ENCODE measurements at regions not wholly inside any gene's neighbourhood (a gene's known extent, or its start where the extent isn't known, plus 50 kb on each side); places are given as distances from the start of the nearest gene placed in this dataset.

DNA sequence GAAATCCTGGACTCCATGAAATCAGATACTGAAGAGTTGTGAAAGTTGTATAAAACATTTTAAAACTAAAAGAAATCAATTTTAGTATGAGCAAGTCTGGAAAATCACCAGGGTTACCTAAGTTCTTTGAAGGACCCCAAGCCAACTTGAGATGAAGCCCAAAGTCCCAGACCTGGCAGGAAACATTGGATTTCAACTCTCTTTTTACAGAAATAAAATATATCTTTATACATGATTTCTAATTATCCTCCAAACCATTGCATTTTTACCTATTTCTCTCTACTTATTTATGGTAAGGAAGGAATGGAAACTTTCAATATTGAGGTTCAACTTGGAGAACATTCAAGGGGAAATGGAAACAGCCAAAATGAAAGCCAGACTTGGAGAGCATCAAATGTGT lies 390.6 kb upstream of the C9orf72 start:
- H3K4me2 ChIP-seq (ENCODE audit: insufficient read depth, low read length): no peak overlapping the region
- H4K20me1 ChIP-seq (replicated peaks; ENCODE audit: control insufficient read depth, extremely low read depth, insufficient read depth, low read length): no peaks in the 10 kb centered on the region
- H3K27ac ChIP-seq (ENCODE audit: insufficient read depth, low read depth, low read length): no peak overlapping the region
- CTCF ChIA-PET: no interaction called here
- no peak overlapping the region for H3K9ac ChIP-seq (replicated peaks; ENCODE audit: extremely low read depth, insufficient read depth, low read length)
- no peaks in the 10 kb centered on the region for H3K36me3 ChIP-seq (ENCODE audit: control insufficient read depth in 2 of 2, extremely low read depth in 1 of 2, insufficient read depth in 2 of 2, low read length in 2 of 2)
- H3K9me3 ChIP-seq (replicated peaks; ENCODE audit: control insufficient read depth, insufficient read depth, low read length): no peaks in the 10 kb centered on the region
- H3K27me3 ChIP-seq (ENCODE audit: control insufficient read depth in 2 of 2, insufficient read depth in 2 of 2, low read length in 2 of 2): no peaks in the 10 kb centered on the region
- TF ChIP-seq MYC (IDR thresholded peaks at IDR 0.05; ENCODE audit: low read depth, low read length): no peak
- no peak for TF ChIP-seq CTCF (IDR thresholded peaks at IDR 0.05; ENCODE audit: extremely low read depth in 1 of 2, insufficient read depth in 1 of 2, low read depth in 1 of 2, low read length in 2 of 2)
- POLR2A ChIA-PET: no interaction called here
- intact Hi-C loops (cut with micrococcal nuclease): no loop called here
- no peak for DNase-seq (ENCODE audit: low read depth, low spot score)
- FAIRE-seq: no peak
- H2AFZ ChIP-seq (ENCODE audit: low read depth, low read length): no peak overlapping the region
- no TSS peak for BruUV-seq (replicated peaks)
- no peaks in the 10 kb centered on the region for H3K4me1 ChIP-seq (ENCODE audit: control insufficient read depth, extremely low read depth, insufficient read depth, low read length)
- no peak overlapping the region for H3K4me3 ChIP-seq (replicated peaks in 1 of 3; ENCODE audit: insufficient read depth in 1 of 3, low read depth in 1 of 3, low read length in 3 of 3)
- dilution Hi-C loops (cut with MboI; ENCODE audit: extremely low pct_ligation_motif_present, low sequenced_read_pairs): no loop called here
- no peaks in the 10 kb centered on the region for H3K9me1 ChIP-seq (replicated peaks; ENCODE audit: control insufficient read depth, extremely low read depth, insufficient read depth, low read length)
- H3K79me2 ChIP-seq (ENCODE audit: control insufficient read depth, insufficient read depth, low read length): no peaks in the 10 kb centered on the region

DNA sequence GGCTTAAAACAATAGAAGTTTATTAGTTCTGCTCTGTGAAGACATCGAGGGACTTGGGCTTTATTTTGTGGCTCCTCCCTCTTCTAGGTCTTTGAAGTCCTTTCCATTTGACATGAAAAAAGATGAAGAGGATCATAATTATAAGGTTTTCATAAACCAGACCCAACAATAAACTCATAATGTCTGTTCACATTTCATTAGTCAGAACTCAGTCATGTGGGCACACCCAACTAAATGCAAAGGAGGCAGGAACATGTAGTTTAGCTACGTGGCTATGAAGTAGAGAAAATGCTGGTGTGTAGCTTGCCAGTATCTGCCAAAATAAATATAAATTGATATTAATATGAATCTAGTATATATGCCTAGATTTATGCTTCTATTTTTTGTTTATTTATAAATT lies 393.9 kb upstream of the C9orf72 start:
- Histone ChIP-seq H3K79me2 (ENCODE audit: control insufficient read depth, insufficient read depth, low read length) (no peaks in the 10 kb centered on the region), H3K4me2 (ENCODE audit: insufficient read depth, low read length) (no peak overlapping the region), H3K27ac (ENCODE audit: insufficient read depth, low read depth, low read length) (no peak overlapping the region), H3K9ac (replicated peaks; ENCODE audit: extremely low read depth, insufficient read depth, low read length) (no peak overlapping the region), H3K4me3 (replicated peaks in 1 of 3; ENCODE audit: insufficient read depth in 1 of 3, low read depth in 1 of 3, low read length in 3 of 3) (no peak overlapping the region), H3K9me1 (replicated peaks; ENCODE audit: control insufficient read depth, extremely low read depth, insufficient read depth, low read length) (no peaks in the 10 kb centered on the region), H3K4me1 (ENCODE audit: control insufficient read depth, extremely low read depth, insufficient read depth, low read length) (no peaks in the 10 kb centered on the region), H2AFZ (ENCODE audit: low read depth, low read length) (no peak overlapping the region), H4K20me1 (replicated peaks; ENCODE audit: control insufficient read depth, extremely low read depth, insufficient read depth, low read length) (no peaks in the 10 kb centered on the region), H3K36me3 (ENCODE audit: control insufficient read depth in 2 of 2, extremely low read depth in 1 of 2, insufficient read depth in 2 of 2, low read length in 2 of 2) (no peaks in the 10 kb centered on the region), H3K27me3 (ENCODE audit: control insufficient read depth in 2 of 2, insufficient read depth in 2 of 2, low read length in 2 of 2) (no peaks in the 10 kb centered on the region), H3K9me3 (replicated peaks; ENCODE audit: control insufficient read depth, insufficient read depth, low read length) (no peaks in the 10 kb centered on the region)
- FAIRE-seq: no peak
- dilution Hi-C loops (cut with MboI; ENCODE audit: extremely low pct_ligation_motif_present, low sequenced_read_pairs): no loop called here
- BruUV-seq (replicated peaks): no TSS peak
- no peak for TF ChIP-seq JUN (IDR thresholded peaks at IDR 0.05; ENCODE audit: borderline replicate concordance, insufficient read depth, insufficient read length, low read depth)
- TF ChIP-seq, protein P1, sequence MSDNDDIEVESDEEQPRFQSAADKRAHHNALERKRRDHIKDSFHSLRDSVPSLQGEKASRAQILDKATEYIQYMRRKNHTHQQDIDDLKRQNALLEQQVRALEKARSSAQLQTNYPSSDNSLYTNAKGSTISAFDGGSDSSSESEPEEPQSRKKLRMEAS (IDR thresholded peaks at IDR 0.05; ENCODE audit: insufficient read depth, insufficient read length): no peak
- no peak for TF ChIP-seq POLR2A (IDR thresholded peaks at IDR 0.05; ENCODE audit: low read depth, low read length)
- TF ChIP-seq CTCF (IDR thresholded peaks at IDR 0.05; ENCODE audit: extremely low read depth in 1 of 2, insufficient read depth in 1 of 2, low read depth in 1 of 2, low read length in 2 of 2): no peak
- no peak for TF ChIP-seq POLR2AphosphoS5 (IDR thresholded peaks at IDR 0.05; ENCODE audit: insufficient read depth, low read depth, low read length)
- TF ChIP-seq EZH2 (IDR thresholded peaks at IDR 0.05; ENCODE audit: borderline replicate concordance, low read depth, low read length, severe bottlenecking): no peak
- no peak for TF ChIP-seq GATA2 (IDR thresholded peaks at IDR 0.05; ENCODE audit: insufficient read depth, insufficient read length, low read depth, low read length)
- TF ChIP-seq MYC (IDR thresholded peaks at IDR 0.05; ENCODE audit: low read depth, low read length): no peak
- no peak for TF ChIP-seq FOS (IDR thresholded peaks at IDR 0.05; ENCODE audit: borderline replicate concordance, insufficient read depth, low read length)
- intact Hi-C loops (cut with micrococcal nuclease): no loop called here
- ChIA-PET POLR2A (no interaction called here), CTCF (no interaction called here)
- DNase-seq (ENCODE audit: low read depth, low spot score): no peak
